Trophoblast cell (in vitro differentiated cells and primary cell): ENCODE measurements at regions not wholly inside any gene's neighbourhood (a gene's known extent, or its start where the extent isn't known, plus 50 kb on each side); places are given as distances from the start of the nearest gene placed in this dataset.

Experiments
- DNase-seq, 2 donors: peaks; one replicate each; pipeline ENCODE4 v3.0.0-alpha.2; 2016
- H2AFZ ChIP-seq: 2 replicates; pipeline ENCODE4 v1.6.1; 2013; ENCODE audit warnings: low read length, moderate library complexity, mild to moderate bottlenecking; ENCODE audit not compliant: insufficient read depth, poor library complexity
- H2AK5ac ChIP-seq: 2 replicates; pipeline ENCODE4 v1.6.1; 2013; ENCODE audit warnings: mild to moderate bottlenecking, low read length
- H2BK120ac ChIP-seq: 2 replicates; pipeline ENCODE4 v1.6.1; 2013; ENCODE audit warnings: low read length, mild to moderate bottlenecking, moderate library complexity; ENCODE audit not compliant: insufficient read depth, poor library complexity
- H2BK12ac ChIP-seq: 2 replicates; pipeline ENCODE4 v1.6.1; 2013; ENCODE audit warnings: mild to moderate bottlenecking, low read length, moderate library complexity
- H2BK5ac ChIP-seq: 2 replicates; pipeline ENCODE4 v1.6.1; 2013; ENCODE audit warnings: low read length, low read depth, moderate library complexity, mild to moderate bottlenecking; ENCODE audit not compliant: poor library complexity
- H3K14ac ChIP-seq: 2 replicates; pipeline ENCODE4 v1.6.1; 2013; ENCODE audit warnings: mild to moderate bottlenecking, low read length
- H3K18ac ChIP-seq: 2 replicates; pipeline ENCODE4 v1.6.1; 2013; ENCODE audit warnings: mild to moderate bottlenecking, low read length
- H3K23ac ChIP-seq: 2 replicates; pipeline ENCODE4 v1.6.1; 2013; ENCODE audit warnings: low read length
- H3K27ac ChIP-seq: 2 replicates; pipeline ENCODE4 v1.5.1; 2013; ENCODE audit warnings: low read depth, mild to moderate bottlenecking, inconsistent platforms, low read length, moderate library complexity
- H3K27me3 ChIP-seq: 2 replicates; pipeline ENCODE4 v1.6.1; 2013; ENCODE audit warnings: inconsistent platforms, mild to moderate bottlenecking, low read length, moderate library complexity; ENCODE audit not compliant: insufficient read depth
- H3K36me3 ChIP-seq, 2 experiments: 1 replicate in 1 of 2; 2 replicates in 1 of 2; pipeline ENCODE4 v1.6.1; 2013; ENCODE audit warnings: low read length in 2 of 2, mild to moderate bottlenecking in 2 of 2, moderate library complexity in 1 of 2; ENCODE audit not compliant: insufficient read depth in 2 of 2, control insufficient read depth in 1 of 2
- H3K4ac ChIP-seq: 2 replicates; pipeline ENCODE4 v1.6.1; 2013; ENCODE audit warnings: low read depth, mild to moderate bottlenecking, low read length, moderate library complexity
- H3K4me1 ChIP-seq, 2 experiments: 1 replicate in 1 of 2; 2 replicates in 1 of 2; pipeline ENCODE4 v1.6.1; 2013; ENCODE audit warnings: low read length in 2 of 2, mild to moderate bottlenecking in 2 of 2, moderate library complexity in 1 of 2; ENCODE audit not compliant: insufficient read depth in 2 of 2, control insufficient read depth in 1 of 2
- H3K4me2 ChIP-seq: 2 replicates; pipeline ENCODE4 v1.6.1; 2013; ENCODE audit warnings: inconsistent platforms, mild to moderate bottlenecking, low read length, moderate library complexity
- H3K4me3 ChIP-seq: 2 replicates; pipeline ENCODE4 v1.5.1; 2013; ENCODE audit warnings: mild to moderate bottlenecking, low read depth, low read length, inconsistent platforms
- H3K79me1 ChIP-seq: one replicate; pipeline ENCODE4 v1.6.1; 2013; ENCODE audit warnings: low read length
- H3K79me2 ChIP-seq: 2 replicates; pipeline ENCODE4 v1.6.1; 2013; ENCODE audit warnings: low read length, mild to moderate bottlenecking; ENCODE audit not compliant: control insufficient read depth, insufficient read depth, poor library complexity
- H3K9ac ChIP-seq: 2 replicates; pipeline ENCODE4 v1.6.1; 2013; ENCODE audit warnings: mild to moderate bottlenecking, low read length
- H3K9me3 ChIP-seq: 2 replicates; pipeline ENCODE4 v1.6.1; 2013; ENCODE audit warnings: low read depth, mild to moderate bottlenecking, control low read depth, inconsistent platforms, low read length; ENCODE audit not compliant: insufficient read depth
- H4K12ac ChIP-seq: 2 replicates; pipeline ENCODE4 v1.6.1; 2013; ENCODE audit warnings: low read depth, mild to moderate bottlenecking, low read length, moderate library complexity
- H4K8ac ChIP-seq: 2 replicates; pipeline ENCODE4 v1.6.1; 2013; ENCODE audit warnings: low read depth, mild to moderate bottlenecking, low read length, moderate library complexity
- H4K91ac ChIP-seq: one replicate; pipeline ENCODE4 v1.6.1; 2013; ENCODE audit warnings: low read depth, mild to moderate bottlenecking, low read length, moderate library complexity
- WGBS: extraction: QIAGEN DNeasy Blood & Tissue Kit; methylation state at CpG from one replicate; pipeline ENCODE4 v1.1.7; 2013; ENCODE audit warnings: missing lambda C conversion rate; ENCODE audit not compliant: insufficient read length, insufficient coverage; ENCODE audit errors: extremely low coverage; 5-methylcytosine and 5-hydroxymethylcytosine counted together

DNA sequence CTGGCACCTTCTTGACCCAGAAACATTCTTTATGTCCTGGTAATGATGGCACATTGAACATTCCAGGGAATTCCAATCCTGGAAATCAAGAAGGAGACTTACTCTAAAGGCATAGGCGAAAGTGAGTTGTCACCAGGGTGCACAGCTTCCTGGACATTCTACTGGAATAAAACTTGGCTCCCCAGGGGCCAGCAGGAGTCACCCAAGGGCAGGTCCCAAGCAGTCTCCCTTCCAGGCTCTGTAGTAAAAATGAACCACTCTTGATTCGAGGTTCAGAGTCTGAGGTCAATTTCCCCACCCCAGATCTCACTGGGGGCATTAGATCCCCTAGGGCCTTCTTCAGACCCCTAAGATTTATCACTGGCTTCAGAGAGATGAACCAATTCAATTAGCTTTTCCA lies 338.7 kb upstream of the GATB start:
- H3K4me3 ChIP-seq, result no peak overlapping the region
- no peaks in the 10 kb centered on the region for H3K36me3 ChIP-seq
- no peak overlapping the region for H3K9ac ChIP-seq
- H3K4me1 ChIP-seq, result peaks cover 5 to 14% of the 10 kb centered on the region in 2 experiments
- no peak overlapping the region for H3K4ac ChIP-seq
- WGBS, result no CpG with 5 or more reads among the region's 2 CpGs
- no peak overlapping the region for H2BK120ac ChIP-seq
- DNase-seq, result no peak
- H3K23ac ChIP-seq, result no peak overlapping the region
- H2AK5ac ChIP-seq, result no peak overlapping the region
- H3K4me2 ChIP-seq, result no peak overlapping the region
- H3K79me2 ChIP-seq, result peaks cover 4% of the 10 kb centered on the region
- no peak overlapping the region for H3K18ac ChIP-seq
- H4K12ac ChIP-seq, result no peak overlapping the region
- H2BK5ac ChIP-seq, result no peak overlapping the region
- H3K14ac ChIP-seq, result no peak overlapping the region
- no peaks in the 10 kb centered on the region for H3K79me1 ChIP-seq
- H3K27me3 ChIP-seq, result no peaks in the 10 kb centered on the region
- H2BK12ac ChIP-seq, result no peak overlapping the region
- no peak overlapping the region for H3K27ac ChIP-seq
- H4K8ac ChIP-seq, result no peak overlapping the region
- H2AFZ ChIP-seq, result no peak overlapping the region
- no peak overlapping the region for H4K91ac ChIP-seq
- H3K9me3 ChIP-seq, result no peaks in the 10 kb centered on the region

DNA sequence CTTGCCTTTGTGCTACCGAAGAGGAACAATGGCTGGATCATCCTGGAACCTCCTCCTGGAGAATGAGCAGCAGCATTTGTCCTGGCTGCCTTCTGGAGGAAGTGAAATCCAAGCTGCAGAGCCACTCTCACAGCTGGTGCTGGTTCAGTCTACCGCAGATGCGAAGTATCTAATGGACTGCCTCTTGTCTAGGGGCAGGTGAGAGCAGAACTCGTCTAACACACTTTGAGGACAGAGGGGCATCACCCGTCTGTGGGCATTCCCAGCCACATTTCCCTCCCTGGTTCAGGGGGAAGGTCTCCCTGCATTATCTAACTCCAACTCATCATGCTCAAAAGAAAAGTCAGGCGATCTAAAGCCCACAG lies 338.2 kb upstream of the GATB start:
- Histone ChIP-seq H3K9ac (no peak overlapping the region), H2BK120ac (no peak overlapping the region), H3K4me2 (no peak overlapping the region), H3K79me1 (no peaks in the 10 kb centered on the region), H3K14ac (no peak overlapping the region), H2BK5ac (no peak overlapping the region), H3K4me3 (no peak overlapping the region), H3K27ac (no peak overlapping the region), H3K9me3 (no peaks in the 10 kb centered on the region), H3K36me3 (no peaks in the 10 kb centered on the region), H3K4me1 (peaks cover 5 to 14% of the 10 kb centered on the region in 2 experiments), H2AK5ac (no peak overlapping the region), H4K12ac (no peak overlapping the region), H2BK12ac (no peak overlapping the region), H3K79me2 (peaks cover 4% of the 10 kb centered on the region), H3K4ac (no peak overlapping the region), H4K8ac (no peak overlapping the region), H2AFZ (no peak overlapping the region), H3K23ac (no peak overlapping the region), H3K27me3 (no peaks in the 10 kb centered on the region), H3K18ac (no peak overlapping the region), H4K91ac (no peak overlapping the region)
- no CpG with 5 or more reads among the region's 6 CpGs for WGBS
- no peak for DNase-seq

DNA sequence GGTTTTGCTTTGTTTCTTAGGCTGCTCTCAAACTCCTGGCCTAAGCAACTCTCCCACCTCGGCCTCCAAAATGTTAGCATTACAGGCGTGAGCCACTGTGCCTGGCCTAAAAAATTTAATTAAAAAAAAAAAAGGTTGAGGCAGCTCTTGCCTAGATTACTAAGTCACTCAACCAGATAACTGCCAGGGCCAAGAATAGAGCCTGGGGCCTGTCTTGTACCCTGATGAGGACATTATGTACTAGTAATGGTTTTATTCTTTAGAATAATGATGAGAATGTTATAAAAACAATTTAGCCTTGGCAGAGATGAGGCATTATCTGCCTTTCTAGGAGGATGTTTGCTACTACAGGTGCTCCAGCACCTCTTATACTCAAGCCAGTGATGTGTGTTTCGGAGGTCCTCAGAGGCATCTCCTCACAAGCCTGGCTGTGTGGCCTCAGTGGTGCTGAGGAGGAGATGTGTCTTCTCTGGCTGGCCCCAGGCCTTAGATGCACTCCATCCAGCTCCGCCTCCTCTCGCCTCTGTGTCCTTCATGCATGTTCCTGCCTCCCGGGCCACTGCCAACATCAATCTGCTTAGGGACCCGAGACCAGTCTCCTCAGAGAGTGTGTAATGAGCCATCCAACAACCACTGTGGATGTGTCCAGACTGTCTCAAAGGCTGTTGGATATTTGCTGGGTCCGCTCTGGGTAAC lies 337.7 kb upstream of the GATB start:
- H3K14ac ChIP-seq, result no peak overlapping the region
- H4K91ac ChIP-seq, result no peak overlapping the region
- no peak overlapping the region for H3K27ac ChIP-seq
- H3K4ac ChIP-seq, result no peak overlapping the region
- no peaks in the 10 kb centered on the region for H3K79me1 ChIP-seq
- no peak overlapping the region for H4K8ac ChIP-seq
- no peak overlapping the region for H2BK5ac ChIP-seq
- H3K79me2 ChIP-seq, result peaks cover 4% of the 10 kb centered on the region
- no peak overlapping the region for H2AFZ ChIP-seq
- no peak overlapping the region for H2BK120ac ChIP-seq
- H3K9me3 ChIP-seq, result no peaks in the 10 kb centered on the region
- no peak overlapping the region for H3K9ac ChIP-seq
- no peak overlapping the region for H2AK5ac ChIP-seq
- no CpG with 5 or more reads among the region's 8 CpGs for WGBS
- no peak overlapping the region for H2BK12ac ChIP-seq
- H3K4me3 ChIP-seq, result no peak overlapping the region
- no peak overlapping the region for H3K4me2 ChIP-seq
- DNase-seq, result no peak
- H4K12ac ChIP-seq, result no peak overlapping the region
- peaks cover 5 to 14% of the 10 kb centered on the region in 2 experiments for H3K4me1 ChIP-seq
- no peak overlapping the region for H3K23ac ChIP-seq
- no peaks in the 10 kb centered on the region for H3K27me3 ChIP-seq
- no peaks in the 10 kb centered on the region for H3K36me3 ChIP-seq
- H3K18ac ChIP-seq, result no peak overlapping the region

DNA sequence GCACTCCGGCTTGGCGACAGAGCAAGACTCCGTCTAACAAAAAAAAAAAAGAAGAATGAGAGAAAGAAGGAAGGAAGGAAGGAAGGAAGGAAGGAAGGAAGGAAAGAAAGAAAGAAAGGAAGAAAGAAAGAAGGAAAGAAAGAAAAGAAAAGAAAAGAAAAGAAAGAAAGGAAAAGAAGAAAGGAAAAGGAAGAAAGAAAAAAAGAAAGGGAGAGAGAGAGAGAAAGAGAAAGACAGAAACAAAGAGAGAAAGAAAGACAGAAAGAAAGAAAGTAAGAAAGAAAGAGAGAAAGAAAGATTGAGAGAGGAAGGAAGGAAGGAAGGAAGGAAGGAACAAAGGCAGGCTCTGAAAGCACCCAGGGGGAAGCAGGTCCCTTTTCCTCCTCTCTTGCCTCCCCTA lies 336.6 kb upstream of the GATB start:
- Histone ChIP-seq H3K27me3 (no peaks in the 10 kb centered on the region), H2AK5ac (no peak overlapping the region), H2BK5ac (no peak overlapping the region), H4K91ac (no peak overlapping the region), H4K8ac (no peak overlapping the region), H3K79me1 (no peaks in the 10 kb centered on the region), H2BK120ac (no peak overlapping the region), H3K9ac (no peak overlapping the region), H3K4me3 (no peak overlapping the region), H3K27ac (no peak overlapping the region), H3K4me2 (no peak overlapping the region), H3K18ac (no peak overlapping the region), H3K23ac (no peak overlapping the region), H3K4me1 (peaks cover 5 to 10% of the 10 kb centered on the region in 2 experiments), H3K36me3 (no peaks in the 10 kb centered on the region), H2AFZ (no peak overlapping the region), H3K9me3 (no peaks in the 10 kb centered on the region), H4K12ac (no peak overlapping the region), H3K14ac (no peak overlapping the region), H2BK12ac (no peak overlapping the region), H3K79me2 (peaks cover 4% of the 10 kb centered on the region), H3K4ac (no peak overlapping the region)
- WGBS, result no CpG with 5 or more reads among the region's 3 CpGs
- no peak for DNase-seq
